DMS114 treated with DMSO at 0.1 percent for 48 hours (cell line): ENCODE measurements at regions not wholly inside any gene's neighbourhood (a gene's known extent, or its start where the extent isn't known, plus 50 kb on each side); places are given as distances from the start of the nearest gene placed in this dataset.
"Not testable (repeated sequence)": the region's sequence is repeated elsewhere in the genome, so short reads cannot be mapped to it uniquely, and the experiment has no call there.

ENCODE experiments used
- DNase-seq: peaks from one replicate; lab custom pipeline; 2025; ENCODE audit not compliant: unreplicated experiment; lab: John Stamatoyannopoulos, UW

DNA sequence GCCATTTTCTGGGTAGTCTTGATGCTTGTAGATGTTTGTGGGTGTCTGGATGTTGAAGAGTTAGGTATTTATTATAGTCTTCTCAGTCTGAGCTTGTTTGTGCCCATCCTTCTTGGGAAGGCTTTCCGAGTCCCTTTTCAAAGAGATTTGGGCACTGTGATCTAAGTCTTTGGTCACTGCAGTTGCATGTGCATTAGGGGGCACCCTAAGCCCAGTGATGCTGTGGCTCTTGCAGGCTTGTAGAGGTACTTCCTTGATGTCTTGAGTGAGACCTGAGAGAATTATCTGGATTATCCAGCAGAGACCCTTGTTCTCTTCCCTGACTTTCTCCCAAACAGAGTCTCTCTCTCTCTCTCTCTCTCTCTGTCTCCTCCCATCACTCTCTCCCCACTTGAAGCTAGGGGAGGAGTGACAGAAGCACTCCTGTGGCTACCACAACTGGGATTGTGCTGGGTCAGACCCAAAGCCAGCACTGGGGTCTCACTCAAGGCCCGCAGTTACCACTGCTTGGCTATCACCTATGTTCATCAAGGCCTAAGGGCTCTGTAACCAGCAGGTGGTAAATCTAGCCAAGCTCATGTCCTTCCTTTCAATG, 68.5 kb downstream of the TMCO5A start:
- DNase-seq, result no peak

DNA sequence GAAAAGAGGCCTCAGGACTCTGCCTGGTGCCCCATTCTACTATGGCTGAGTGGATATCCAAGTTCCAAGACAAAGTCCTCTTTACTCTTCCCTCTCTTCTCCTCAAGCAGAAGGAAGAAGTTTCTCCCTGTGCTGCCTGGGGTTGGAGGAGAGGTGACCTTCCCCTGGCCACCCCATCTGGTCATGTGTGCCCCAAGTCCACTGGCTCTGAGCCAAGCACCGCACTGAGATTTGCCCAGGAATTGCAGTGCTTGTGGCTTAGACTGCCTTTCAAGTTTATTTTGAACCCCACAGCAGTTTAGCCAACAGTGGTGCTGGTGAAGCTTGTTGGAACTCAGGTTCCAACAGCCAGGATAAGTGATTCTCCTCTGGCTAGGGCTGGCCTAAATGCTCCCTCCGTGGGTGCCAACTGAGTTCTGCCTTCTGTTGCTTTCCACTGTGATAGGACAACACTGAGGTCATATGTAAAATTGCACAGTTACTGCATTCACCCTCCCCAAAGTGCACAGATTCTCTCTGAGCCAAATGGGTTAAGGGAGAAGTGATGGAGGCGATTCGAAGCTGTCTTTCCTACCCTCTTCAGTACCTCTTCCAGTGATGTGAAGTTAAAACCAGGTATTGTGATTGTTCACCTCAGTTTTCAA, 69.9 kb downstream of the TMCO5A start:
- DNase-seq, result no peak

DNA sequence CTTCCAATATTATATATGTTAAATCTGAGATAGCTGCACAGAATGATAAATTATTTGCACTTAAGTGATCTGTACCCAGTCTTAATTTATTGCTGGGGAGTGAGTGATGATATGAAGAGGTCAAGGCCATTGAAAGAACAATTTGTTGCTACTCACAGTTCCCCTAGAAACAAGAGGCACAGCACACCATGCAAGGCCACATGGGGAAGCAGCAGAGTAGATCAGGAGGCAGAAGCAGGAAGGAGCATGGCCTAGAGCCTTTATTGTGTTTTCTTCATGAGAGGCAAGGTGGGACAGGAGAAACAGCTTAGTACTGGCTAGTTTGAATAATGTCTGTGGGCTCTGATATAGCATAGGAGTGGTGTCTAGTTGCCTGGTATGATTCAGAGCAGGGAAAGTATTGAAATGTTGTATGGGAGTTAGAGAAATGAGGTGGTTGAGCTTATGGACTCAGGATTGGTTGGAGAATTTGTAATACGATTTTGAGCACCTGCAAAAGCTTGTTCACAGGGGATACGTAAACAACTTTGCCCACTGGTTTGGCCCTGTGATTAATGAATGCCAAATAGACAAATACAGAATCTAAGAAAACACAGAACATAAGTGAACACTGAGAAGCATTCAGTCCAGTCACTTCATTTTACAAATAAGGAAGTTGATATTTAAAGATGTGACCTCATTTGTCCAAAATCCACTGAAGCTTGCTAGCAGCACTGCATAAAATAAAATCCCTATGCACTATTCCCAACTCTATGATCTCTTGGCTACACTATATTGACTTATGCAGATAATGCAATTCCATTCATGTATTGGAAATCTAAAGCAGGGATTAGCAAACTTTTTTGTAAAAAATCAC, 71.7 kb downstream of the TMCO5A start:
- no peak for DNase-seq

DNA sequence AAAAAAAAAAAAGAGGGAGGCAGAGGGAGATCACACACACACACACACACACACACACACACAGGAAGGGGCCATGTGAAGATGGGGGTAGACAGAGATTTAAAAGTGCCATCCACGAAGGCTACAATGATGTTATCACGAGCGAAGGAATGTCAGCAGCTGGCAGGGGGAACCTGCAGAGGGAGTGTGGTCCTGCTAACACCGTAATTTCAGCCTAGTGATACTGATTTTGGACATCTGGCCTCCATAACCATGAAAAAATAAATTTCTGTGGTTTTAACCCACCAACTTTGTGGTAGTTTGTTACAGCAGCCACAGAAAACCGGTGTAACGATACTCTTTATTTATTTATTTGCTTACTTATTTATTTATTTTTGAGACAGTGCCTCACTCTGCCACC, 76.0 kb downstream of the TMCO5A start:
- DNase-seq, result no peak

DNA sequence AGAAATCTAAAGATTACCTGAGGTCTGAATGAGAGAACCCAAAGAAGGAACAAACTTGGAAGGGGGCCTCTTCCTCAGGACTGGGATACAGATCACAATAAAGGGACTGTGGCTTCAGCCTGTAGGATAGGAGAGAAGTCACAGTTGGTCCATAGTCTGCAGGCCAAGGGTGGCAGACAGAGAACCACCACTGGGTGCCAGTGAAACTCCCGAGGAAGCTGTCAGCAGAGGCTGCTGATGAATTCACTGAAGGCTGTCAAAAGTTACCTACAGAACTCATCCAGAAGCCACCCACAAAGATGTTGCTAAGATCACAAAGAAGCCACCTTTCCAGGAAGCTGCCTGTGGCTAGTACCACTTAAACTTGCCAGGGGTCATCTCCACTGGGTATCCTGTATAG, 78.5 kb downstream of the TMCO5A start:
- DNase-seq, result no peak

DNA sequence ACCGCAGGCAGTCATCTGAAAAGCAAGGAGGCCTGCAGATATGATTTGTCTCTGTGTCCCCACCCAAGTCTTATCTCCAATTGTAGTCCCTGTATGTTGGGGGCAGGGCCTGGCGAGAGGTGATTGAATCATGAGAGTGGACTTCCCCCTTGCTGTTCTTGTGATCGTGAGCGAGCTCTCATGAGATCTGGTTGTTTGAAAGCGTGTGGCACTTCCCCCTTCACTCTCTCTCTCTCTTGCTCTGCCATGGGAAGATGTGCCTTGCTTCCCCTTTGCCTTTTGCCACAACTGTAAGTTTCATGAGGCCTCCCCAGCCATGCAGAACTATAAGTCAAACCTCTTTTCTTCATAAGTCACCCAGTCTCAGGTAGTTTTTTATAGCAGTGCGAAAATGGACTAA, 83.3 kb downstream of the TMCO5A start:
- no peak for DNase-seq

DNA sequence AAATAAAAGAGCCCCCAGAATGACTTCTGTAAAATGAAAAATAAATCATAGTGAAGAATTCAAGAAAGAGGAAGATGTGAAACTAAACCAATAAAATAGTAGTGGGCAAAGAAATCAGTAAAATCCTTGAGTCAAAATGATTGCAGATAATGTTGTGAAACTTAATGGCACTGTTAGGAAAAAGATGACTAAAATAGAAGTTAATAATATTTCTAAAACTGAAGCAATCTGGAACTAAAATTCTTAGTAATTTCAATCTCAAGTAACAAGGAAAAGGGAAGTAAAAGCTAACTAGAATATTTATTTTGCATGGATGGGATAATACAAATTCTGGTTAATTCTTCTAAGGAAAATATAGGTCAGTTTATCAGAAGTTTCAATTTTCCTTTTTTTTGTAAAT, 84.6 kb downstream of the TMCO5A start:
- no peak for DNase-seq

DNA sequence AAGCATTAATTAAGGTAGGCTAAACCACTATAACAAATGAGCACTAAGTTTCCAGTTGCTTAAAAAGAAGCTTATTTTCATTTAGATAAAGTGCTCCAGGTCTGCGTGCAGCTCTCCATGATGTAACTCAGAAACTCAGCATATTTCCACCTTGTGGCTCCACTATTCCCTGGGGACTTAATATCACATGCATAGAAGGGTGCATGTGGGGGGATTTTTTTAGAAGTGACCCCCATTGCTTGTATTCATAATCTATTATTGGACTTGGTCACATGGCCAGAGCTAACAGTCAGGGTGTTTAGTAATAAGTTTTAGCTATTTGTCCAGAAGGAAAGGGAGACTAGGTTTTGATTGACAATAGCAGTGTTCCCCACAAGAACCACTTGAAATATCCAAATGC, 86.8 kb downstream of the TMCO5A start:
- DNase-seq, result no peak

DNA sequence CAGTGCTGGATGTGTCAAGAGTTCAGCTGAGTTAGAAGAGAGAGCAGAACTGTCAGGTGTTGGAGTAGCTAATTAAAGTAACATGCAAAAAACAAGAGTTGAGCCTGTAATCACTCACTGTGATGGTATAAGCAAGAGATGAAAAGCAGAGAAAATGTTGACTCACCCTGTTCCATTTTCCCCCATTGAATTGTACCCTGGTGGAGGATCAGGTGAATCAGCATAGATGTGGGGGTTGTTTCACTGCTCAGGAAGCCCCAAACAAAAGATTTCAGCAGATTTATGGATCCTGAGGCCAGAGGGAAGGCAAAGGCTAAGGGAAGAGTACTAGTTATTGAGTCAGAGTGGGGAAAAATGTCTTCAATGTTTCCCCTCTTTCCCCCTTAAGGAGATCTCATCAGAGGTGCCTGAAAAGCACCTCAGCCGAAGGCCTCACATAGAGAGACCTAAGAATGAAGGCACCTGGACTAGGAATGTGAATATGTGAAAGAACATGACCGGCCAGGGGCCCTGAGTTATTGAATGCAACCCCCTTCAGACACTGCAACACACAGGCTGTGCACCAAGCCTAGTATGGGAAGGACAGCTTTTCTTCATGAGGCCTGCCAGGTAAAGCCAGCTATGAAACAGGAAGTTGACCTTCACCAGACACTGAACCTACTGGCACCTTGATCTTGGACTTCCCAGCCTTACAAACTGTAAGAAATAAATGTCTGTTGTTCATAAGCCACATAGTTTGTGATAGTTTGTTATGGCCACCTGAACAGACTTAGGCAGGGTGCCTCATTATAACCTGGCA, 90.1 kb downstream of the TMCO5A start:
- DNase-seq, result no peak

DNA sequence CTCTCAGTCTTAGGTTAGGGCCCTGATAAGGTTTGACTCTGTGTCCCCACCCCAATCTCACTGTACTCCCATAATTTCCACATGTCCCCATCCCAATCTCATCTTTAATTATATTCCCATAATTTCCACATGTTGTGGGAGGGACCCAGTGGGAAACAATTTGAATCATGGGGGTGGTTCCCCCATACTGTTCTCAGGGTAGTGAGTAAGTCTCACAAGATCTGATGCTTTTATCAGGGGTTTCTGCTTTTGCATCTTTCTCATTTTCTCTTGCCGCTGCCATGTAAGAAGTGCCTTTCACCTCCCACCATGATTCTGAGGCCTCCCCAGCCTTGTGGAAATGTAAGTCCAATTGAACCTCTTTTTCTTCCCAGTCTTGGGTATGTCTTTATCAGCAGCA, 91.2 kb downstream of the TMCO5A start:
- not testable (repeated sequence) for DNase-seq

DNA sequence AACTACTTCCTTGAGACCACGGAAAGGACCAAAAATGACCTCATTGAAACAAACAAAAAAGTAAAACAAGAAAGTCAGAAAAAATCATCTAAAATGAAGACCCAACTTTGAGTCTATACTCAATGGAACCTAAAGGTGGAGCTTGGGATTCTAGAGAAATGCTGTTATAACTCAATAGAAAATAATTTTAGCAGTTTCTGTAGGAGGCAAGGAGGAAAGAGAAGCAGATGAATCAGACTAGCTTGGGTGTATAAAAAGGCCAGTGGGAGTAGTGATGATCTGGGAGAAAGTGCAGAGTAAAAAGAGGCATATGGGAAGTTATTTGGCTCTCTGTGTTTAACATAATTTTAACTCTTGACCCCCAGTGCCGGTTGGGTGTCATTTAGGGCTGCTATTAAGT, 94.4 kb downstream of the TMCO5A start:
- no peak for DNase-seq

DNA sequence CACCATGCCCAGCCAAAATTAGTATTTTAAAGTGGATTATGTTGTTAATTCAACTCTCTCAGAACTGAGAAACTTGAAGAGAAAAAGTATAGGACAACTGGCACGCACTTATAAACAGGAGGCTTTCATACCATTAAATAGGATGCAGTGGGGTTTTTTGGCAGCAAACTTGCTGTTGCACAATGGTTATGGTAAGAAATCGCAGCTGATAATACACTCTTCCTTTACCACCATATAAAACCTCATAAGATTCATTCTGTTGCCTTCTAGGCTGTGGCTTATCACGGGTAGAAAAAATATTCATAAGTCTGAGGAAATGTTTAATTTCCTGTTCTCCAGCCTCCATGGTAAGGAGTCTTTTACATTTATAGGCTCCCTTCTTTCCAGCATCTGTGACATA, 95.3 kb downstream of the TMCO5A start:
- DNase-seq, result no peak

DNA sequence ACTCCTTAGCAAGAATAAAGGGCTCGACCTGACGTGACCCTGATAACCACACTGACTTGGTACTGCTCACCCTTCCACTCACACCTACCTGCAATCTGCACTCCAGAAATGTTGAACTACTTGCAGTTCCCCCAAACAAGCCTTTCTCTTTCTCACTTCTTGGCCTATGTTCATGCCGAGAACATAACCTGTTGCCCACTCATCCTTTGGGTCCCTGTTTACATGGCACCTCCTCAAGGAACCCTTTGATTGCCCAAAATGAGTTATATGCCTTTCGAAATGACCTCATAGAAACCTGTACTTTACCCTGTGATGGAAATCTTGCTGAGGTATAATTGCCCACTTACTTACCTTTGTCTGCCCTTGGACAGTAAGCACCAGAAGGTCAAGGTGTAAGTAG, 96.2 kb downstream of the TMCO5A start:
- DNase-seq, result no peak

DNA sequence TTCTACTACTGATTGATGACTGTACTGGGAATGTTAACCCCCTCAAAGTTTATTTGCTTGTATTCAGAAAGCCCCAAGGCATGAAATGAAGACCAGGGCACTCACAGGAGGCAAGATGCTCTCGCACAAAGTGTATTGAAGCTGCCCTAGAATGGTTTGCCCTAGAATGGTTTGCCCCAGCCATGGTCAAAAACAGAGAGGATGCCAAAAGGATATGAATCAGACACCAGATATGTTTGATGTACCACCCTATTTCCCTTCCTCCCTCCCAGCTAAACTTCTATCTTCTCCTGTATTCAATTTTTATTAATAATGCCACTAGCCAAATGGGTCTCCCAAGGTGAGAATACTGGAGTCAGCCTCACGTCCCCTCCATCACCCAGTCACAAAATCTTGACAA, 101.3 kb downstream of the TMCO5A start:
- no peak for DNase-seq

DNA sequence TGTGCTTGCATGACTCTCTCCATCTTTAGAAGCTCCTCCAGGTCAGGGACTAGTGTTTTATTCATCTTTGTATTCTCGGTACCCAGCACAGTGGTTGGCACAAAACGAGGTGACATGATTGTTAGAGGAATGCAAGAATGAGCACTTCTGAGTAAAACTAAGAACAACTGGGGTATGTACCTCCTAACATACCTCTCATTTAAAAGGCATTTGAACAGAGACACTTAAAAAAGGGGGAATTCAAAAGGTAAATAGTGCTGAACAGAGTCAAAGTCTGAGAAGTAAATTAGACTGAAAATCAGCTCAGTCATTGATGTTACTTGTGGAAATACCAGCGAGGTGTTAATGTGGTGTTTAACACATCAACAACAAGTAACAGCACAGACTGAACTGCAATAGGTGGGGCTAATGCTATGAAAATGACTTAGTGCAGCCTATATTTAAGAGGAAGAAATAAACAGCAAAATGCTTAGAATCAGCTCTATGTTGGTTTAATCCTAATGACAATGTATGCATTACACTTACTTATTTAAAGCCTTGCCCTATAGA, 102.4 kb downstream of the TMCO5A start:
- DNase-seq, result no peak

DNA sequence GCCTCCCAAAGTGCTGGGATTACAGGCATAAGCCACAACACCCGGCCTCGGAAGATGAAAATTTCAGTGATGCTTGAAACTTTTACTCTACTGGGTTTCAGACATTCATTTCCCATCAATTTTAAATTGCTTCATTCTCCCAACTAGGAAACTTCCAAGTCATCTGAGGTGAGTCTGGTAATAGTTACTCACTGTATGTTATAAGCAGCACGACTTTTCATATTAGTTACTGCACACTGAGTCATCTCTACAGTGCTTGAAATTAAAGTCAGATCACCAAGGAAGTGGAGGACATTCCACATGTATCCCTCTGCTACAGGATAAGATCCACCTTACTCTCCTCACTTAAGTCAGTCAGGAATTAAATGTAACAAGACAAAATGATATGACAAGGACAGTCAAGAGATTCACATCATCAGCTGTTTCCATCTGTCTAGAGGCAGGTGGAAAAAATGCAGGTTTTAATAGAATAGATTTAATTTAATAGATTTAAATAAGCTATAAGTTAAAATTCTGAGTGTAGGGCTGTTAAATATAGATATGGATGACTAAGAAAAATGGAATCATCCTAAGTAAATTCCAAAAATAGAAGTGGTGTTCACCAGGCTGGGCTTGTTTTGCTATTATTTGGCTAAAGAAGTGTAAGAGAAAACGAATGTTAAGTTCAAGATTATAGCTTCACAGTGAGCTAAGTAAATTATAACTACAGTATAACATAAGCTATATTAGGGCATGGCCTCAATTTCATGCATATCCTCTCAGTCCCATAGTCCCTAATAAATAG, 104.4 kb downstream of the TMCO5A start:
- DNase-seq, result no peak

DNA sequence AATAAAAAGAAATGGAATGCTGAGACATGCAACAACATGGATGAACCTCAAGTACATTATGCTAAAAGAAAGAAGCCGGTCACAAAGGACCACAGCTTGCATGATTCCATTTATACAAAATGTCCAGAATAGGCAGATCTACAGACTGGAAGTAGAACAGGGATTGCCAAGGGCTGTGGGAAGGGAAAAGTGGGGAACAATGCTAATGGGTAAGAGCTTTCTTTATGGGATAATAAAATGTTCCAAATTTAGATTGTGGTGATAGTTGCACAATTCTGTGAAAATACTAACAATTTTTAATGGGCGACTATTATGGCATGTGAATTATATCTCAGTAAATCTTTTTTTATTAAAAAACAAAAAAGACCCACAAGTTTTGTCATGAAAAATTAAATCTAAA, 106.2 kb downstream of the TMCO5A start:
- no peak for DNase-seq

DNA sequence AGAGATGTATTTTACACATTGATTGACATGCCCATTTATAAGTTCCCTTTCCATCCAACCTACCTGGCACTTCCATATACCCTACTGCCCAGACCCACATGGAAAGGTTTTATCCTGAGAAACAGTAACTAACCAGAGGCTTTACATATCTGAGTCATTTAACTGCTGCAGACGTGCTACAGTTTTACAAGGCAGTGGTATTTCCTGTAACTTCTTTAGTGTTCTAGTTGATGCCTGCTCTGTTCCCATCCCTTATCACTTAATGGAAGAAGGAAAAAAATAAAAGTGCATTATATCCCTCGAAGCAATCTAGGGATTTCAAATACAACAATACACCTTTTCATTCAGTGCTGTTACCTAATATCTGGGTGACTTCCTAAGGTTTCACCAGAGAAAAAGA, 107.1 kb downstream of the TMCO5A start:
- no peak for DNase-seq

DNA sequence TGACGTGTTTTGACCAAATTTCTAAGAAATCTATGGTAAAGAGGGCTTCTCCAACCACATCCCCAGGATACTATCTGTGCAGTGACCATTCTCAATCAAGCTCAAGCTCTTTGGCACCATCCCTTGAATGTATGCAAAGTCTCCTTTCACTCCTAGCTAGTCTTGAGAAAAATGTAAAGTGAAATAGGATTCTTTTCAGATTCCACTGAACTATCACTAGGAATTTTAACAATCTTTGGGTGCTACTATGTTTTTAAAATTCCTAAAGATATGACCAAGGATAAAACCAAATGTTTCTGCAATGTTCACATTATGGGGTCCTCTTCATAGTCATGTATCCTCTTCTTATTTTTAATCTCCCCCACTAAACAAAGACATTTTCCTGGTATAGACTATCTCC, 107.8 kb downstream of the TMCO5A start:
- DNase-seq, result no peak

DNA sequence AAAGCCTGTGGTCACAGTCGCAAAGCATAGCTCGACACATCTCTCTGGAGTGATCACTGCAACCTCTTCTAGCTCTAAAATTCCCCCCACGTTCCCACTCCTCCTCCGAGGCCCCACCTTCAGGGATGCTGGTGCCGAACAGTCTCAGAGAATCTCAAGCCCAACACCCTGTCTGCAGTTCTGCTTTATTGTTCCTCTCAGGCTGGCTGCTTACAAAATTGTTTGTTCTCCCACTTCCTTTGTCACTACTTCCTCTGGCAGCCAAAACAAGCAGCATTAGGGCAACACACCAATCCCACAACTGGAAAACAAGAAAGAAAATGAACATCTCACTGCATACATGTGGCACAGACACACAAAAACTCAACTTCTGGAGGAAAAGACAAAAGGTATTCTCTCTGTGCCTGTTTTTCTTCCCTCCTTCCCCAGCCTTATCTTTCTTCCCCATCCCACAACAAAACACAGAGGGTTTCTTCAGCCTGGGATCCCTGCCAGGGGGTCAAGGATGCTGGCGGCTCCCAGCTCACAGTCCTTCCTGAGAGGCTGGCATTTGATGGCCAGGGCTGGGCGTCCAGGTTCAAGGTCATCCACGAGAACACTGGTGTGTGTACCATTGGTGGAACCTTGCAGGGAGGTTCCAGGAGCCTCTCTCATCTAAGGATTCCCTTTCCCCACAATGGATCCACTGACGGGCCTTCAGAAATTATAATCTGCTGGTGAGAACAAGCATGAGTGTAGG, 108.4 kb downstream of the TMCO5A start:
- no peak for DNase-seq
